ENCODE measurements at regions not wholly inside any gene's neighbourhood (a gene's known extent, or its start where the extent isn't known, plus 50 kb on each side); places are given as distances from the start of the nearest gene placed in this dataset.

GRCh38 chr4:23686169-23686897 is 203.5 kb downstream of the PPARGC1A start:
- no peak overlapping the region for H2AFZ ChIP-seq (ENCODE audit: low read depth, low read length)
- TF ChIP-seq EZH2 (IDR thresholded peaks at IDR 0.05; ENCODE audit: borderline replicate concordance, low read depth, low read length, severe bottlenecking) = no peak
- no peak for TF ChIP-seq CTCF (IDR thresholded peaks at IDR 0.05; ENCODE audit: borderline replicate concordance, extremely low read depth, low read length, poor library complexity, severe bottlenecking)

GRCh38 chr4:23685471-23685870 is 204.4 kb downstream of the PPARGC1A start:
- Histone ChIP-seq H2AFZ (ENCODE audit: low read depth, low read length) (no peak overlapping the region), H3K4me1 (ENCODE audit: insufficient read depth, low read length) (no peaks in the 10 kb centered on the region), H3K79me2 (ENCODE audit: insufficient read depth, low read length) (no peaks in the 10 kb centered on the region), H3K9ac (ENCODE audit: low read depth, low read length) (no peak overlapping the region), H3K36me3 (ENCODE audit: insufficient read depth, low read length) (no peaks in the 10 kb centered on the region), H3K27me3 (ENCODE audit: insufficient read depth, low read length, poor library complexity) (no peaks in the 10 kb centered on the region), H4K20me1 (ENCODE audit: insufficient read depth, low read length) (no peaks in the 10 kb centered on the region), H3K27ac (ENCODE audit: low read length) (no peak overlapping the region), H3K9me3 (ENCODE audit: insufficient read depth, low read length, severe bottlenecking) (no peaks in the 10 kb centered on the region), H3K4me2 (ENCODE audit: insufficient read depth, low read length) (no peak overlapping the region), H3K4me3 (ENCODE audit: low read depth in 1 of 2, low read length in 2 of 2) (no peak overlapping the region)
- ATAC-seq (ENCODE audit: insufficient read depth, low read depth) (no peak), DNase-seq (no peak)
- TF ChIP-seq EZH2 (IDR thresholded peaks at IDR 0.05; ENCODE audit: borderline replicate concordance, low read depth, low read length, severe bottlenecking) = no peak
- no peak for TF ChIP-seq CTCF (IDR thresholded peaks at IDR 0.05; ENCODE audit: borderline replicate concordance, extremely low read depth, low read length, poor library complexity, severe bottlenecking)

More at GRCh38 chr4:23686169-23686897, 203.5 kb downstream of the PPARGC1A start:
- Histone ChIP-seq H4K20me1 (ENCODE audit: insufficient read depth, low read length) (no peaks in the 10 kb centered on the region), H3K36me3 (ENCODE audit: insufficient read depth, low read length) (no peaks in the 10 kb centered on the region), H3K9ac (ENCODE audit: low read depth, low read length) (no peak overlapping the region), H3K79me2 (ENCODE audit: insufficient read depth, low read length) (no peaks in the 10 kb centered on the region), H3K4me3 (ENCODE audit: low read depth in 1 of 2, low read length in 2 of 2) (no peak overlapping the region), H3K27me3 (ENCODE audit: insufficient read depth, low read length, poor library complexity) (no peaks in the 10 kb centered on the region), H3K27ac (ENCODE audit: low read length) (no peak overlapping the region), H3K4me1 (ENCODE audit: insufficient read depth, low read length) (no peaks in the 10 kb centered on the region), H3K4me2 (ENCODE audit: insufficient read depth, low read length) (no peak overlapping the region), H3K9me3 (ENCODE audit: insufficient read depth, low read length, severe bottlenecking) (no peaks in the 10 kb centered on the region)
- no peak for DNase-seq
- no peak for ATAC-seq (ENCODE audit: insufficient read depth, low read depth)

GRCh38 chr4:23680671-23681518 is 209.0 kb downstream of the PPARGC1A start:
- no peaks in the 10 kb centered on the region for H3K27me3 ChIP-seq (ENCODE audit: insufficient read depth, low read length, poor library complexity)
- H4K20me1 ChIP-seq (ENCODE audit: insufficient read depth, low read length) = no peaks in the 10 kb centered on the region
- no peaks in the 10 kb centered on the region for H3K36me3 ChIP-seq (ENCODE audit: insufficient read depth, low read length)
- H3K4me2 ChIP-seq (ENCODE audit: insufficient read depth, low read length) = no peak overlapping the region
- no peaks in the 10 kb centered on the region for H3K79me2 ChIP-seq (ENCODE audit: insufficient read depth, low read length)
- ATAC-seq (ENCODE audit: insufficient read depth, low read depth) (no peak), DNase-seq (no peak)
- H3K9ac ChIP-seq (ENCODE audit: low read depth, low read length) = no peak overlapping the region
- H2AFZ ChIP-seq (ENCODE audit: low read depth, low read length) = no peak overlapping the region
- H3K9me3 ChIP-seq (ENCODE audit: insufficient read depth, low read length, severe bottlenecking) = no peaks in the 10 kb centered on the region
- no peaks in the 10 kb centered on the region for H3K4me1 ChIP-seq (ENCODE audit: insufficient read depth, low read length)
- H3K27ac ChIP-seq (ENCODE audit: low read length) = no peak overlapping the region
- no peak overlapping the region for H3K4me3 ChIP-seq (ENCODE audit: low read depth in 1 of 2, low read length in 2 of 2)
- TF ChIP-seq CTCF (IDR thresholded peaks at IDR 0.05; ENCODE audit: borderline replicate concordance, extremely low read depth, low read length, poor library complexity, severe bottlenecking) = no peak
- TF ChIP-seq EZH2 (IDR thresholded peaks at IDR 0.05; ENCODE audit: borderline replicate concordance, low read depth, low read length, severe bottlenecking) = no peak

Data from DND-41 (cell line).